DND-41 (cell line): ENCODE measurements at regions not wholly inside any gene's neighbourhood (a gene's known extent, or its start where the extent isn't known, plus 50 kb on each side); places are given as distances from the start of the nearest gene placed in this dataset.
"Not testable (repeated sequence)": the region's sequence is repeated elsewhere in the genome, so short reads cannot be mapped to it uniquely, and the experiment has no call there.

Experiments
- EZH2 ChIP-seq: IDR thresholded peaks from 3 replicates; pipeline ENCODE4 v1.6.1; 2012; ENCODE audit warnings: borderline replicate concordance, low read depth, mild to moderate bottlenecking, moderate library complexity, low read length, inconsistent platforms; ENCODE audit not compliant: severe bottlenecking
- TF ChIP-seq, protein P1 (sequence below): IDR thresholded peaks from 2 replicates; pipeline ENCODE4 v1.5.1; 2012; ENCODE audit warnings: borderline replicate concordance, low read length, moderate library complexity, mild to moderate bottlenecking; ENCODE audit not compliant: poor library complexity, severe bottlenecking; ENCODE audit errors: extremely low read depth

DNA sequence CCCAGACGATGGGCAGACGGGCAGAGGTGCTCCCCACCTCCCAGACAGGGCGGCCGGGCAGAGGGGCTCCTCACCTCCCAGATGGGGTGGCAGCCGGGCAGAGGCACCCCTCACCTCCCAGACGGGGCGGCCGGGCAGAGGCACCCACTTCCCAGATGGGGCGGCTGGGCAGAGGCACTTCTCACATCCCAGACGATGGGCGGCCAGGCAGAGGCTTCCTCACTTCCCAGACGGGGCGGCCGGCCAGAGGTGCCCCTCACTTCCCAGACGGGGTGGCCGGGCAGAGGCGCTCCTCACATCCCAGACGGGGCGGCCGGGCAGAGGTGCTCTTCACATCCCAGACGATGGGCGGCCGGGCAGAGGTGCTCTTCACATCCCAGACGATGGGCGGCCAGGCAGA, 96.6 kb downstream of the ABCC12 start:
- TF ChIP-seq, protein P1, sequence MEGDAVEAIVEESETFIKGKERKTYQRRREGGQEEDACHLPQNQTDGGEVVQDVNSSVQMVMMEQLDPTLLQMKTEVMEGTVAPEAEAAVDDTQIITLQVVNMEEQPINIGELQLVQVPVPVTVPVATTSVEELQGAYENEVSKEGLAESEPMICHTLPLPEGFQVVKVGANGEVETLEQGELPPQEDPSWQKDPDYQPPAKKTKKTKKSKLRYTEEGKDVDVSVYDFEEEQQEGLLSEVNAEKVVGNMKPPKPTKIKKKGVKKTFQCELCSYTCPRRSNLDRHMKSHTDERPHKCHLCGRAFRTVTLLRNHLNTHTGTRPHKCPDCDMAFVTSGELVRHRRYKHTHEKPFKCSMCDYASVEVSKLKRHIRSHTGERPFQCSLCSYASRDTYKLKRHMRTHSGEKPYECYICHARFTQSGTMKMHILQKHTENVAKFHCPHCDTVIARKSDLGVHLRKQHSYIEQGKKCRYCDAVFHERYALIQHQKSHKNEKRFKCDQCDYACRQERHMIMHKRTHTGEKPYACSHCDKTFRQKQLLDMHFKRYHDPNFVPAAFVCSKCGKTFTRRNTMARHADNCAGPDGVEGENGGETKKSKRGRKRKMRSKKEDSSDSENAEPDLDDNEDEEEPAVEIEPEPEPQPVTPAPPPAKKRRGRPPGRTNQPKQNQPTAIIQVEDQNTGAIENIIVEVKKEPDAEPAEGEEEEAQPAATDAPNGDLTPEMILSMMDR: not testable (repeated sequence)
- TF ChIP-seq EZH2: not testable (repeated sequence)
